B cell (primary cell): ENCODE measurements at regions not wholly inside any gene's neighbourhood (a gene's known extent, or its start where the extent isn't known, plus 50 kb on each side); places are given as distances from the start of the nearest gene placed in this dataset.

Experiments
- ATAC-seq: fragments of 200-7000 bp; cut with Tn5 transposase; one replicate; pipeline ENCODE4 v1.10.0; 2021; ENCODE audit warnings: low read depth, mild to moderate bottlenecking, moderate number of reproducible peaks, moderate library complexity
- CTCF ChIA-PET: fragments of 350-600 bp; sonication (Branson Sonifier 250); formaldehyde crosslinking; loops from one replicate; lab custom pipeline; 2021; ENCODE audit warnings: antibody characterized with exemption, inconsistent platforms; lab: Charles Lee
- POLR2A ChIA-PET: fragments of 350-600 bp; sonication (Branson Sonifier 250); formaldehyde crosslinking; loops from one replicate; lab custom pipeline; 2021; ENCODE audit warnings: antibody characterized with exemption; lab: Charles Lee
- DNase-seq: peaks from one replicate; pipeline ENCODE4 v3.0.0; 2013
- H2AFZ ChIP-seq: 2 replicates; pipeline ENCODE4 v1.6.1; 2012; ENCODE audit warnings: mild to moderate bottlenecking, low read depth, low read length; ENCODE audit not compliant: insufficient read depth, poor library complexity, severe bottlenecking
- H3K27ac ChIP-seq, 2 donors: 1 replicate in 1 of 2; 2 replicates in 1 of 2; pipeline ENCODE4 v1.5.1; 2012 to 2013; ENCODE audit warnings: low read length in 2 of 2, mild to moderate bottlenecking in 2 of 2, moderate library complexity in 1 of 2
- H3K27me3 ChIP-seq, 4 experiments: fragments of 200-600 bp in 1 of 4; sonication (generic) in 1 of 4; replicated peaks in 1 of 4; 1 replicate in 2 of 4; 2 replicates in 2 of 4; pipeline versions ENCODE4 v1.6.1 to v1.7.0; 2013 to 2016; ENCODE audit warnings: low read length in 3 of 4, mild to moderate bottlenecking in 2 of 4, mixed read lengths in 1 of 4, moderate library complexity in 1 of 4; ENCODE audit not compliant: insufficient read depth in 4 of 4, control insufficient read depth in 3 of 4; ENCODE audit errors: control extremely low read depth in 1 of 4
- H3K36me3 ChIP-seq, 2 experiments: replicated peaks in 1 of 2; 1 replicate in 1 of 2; 2 replicates in 1 of 2; pipeline versions ENCODE4 v1.6.1 to v1.7.1; 2013; ENCODE audit warnings: low read length in 1 of 2; ENCODE audit not compliant: insufficient read depth in 2 of 2, control insufficient read depth in 1 of 2; ENCODE audit errors: control extremely low read depth in 1 of 2, extremely low read depth in 1 of 2
- H3K4me1 ChIP-seq, 2 donors: fragments of 200-600 bp in 1 of 2; sonication (generic) in 1 of 2; 1 replicate in 1 of 2; 2 replicates in 1 of 2; pipeline versions ENCODE4 v1.5.1 to v1.6.1; 2013 to 2017; ENCODE audit warnings: low read length in 2 of 2; ENCODE audit not compliant: control insufficient read depth in 2 of 2, insufficient read depth in 2 of 2
- H3K4me2 ChIP-seq: replicated peaks from 2 replicates; pipeline ENCODE3; 2012; ENCODE audit warnings: mild to moderate bottlenecking, low read depth, low read length; ENCODE audit not compliant: poor library complexity, severe bottlenecking
- H3K4me3 ChIP-seq, 5 experiments: fragments of 200-600 bp in 1 of 5; sonication (generic) in 1 of 5; 1 replicate in 3 of 5; 2 replicates in 2 of 5; pipeline versions ENCODE4 v1.5.1 to v1.7.0; 2011 to 2016; ENCODE audit warnings: low read length in 4 of 5, mild to moderate bottlenecking in 4 of 5, low read depth in 2 of 5, control low read depth in 1 of 5, moderate library complexity in 1 of 5; ENCODE audit not compliant: insufficient read depth in 1 of 5; ENCODE audit errors: control extremely low read depth in 1 of 5, extremely low read depth in 1 of 5
- H3K79me2 ChIP-seq: fragments of 200-600 bp; sonication (generic); one replicate; pipeline ENCODE4 v1.6.0; 2016; ENCODE audit warnings: low read length; ENCODE audit not compliant: control insufficient read depth, insufficient read depth
- H3K9ac ChIP-seq: fragments of 200-600 bp; sonication (generic); 2 replicates; pipeline ENCODE4 v1.6.1; 2017; ENCODE audit warnings: mild to moderate bottlenecking, low read length, moderate library complexity
- H3K9me3 ChIP-seq, 3 donors: one replicate each; pipeline versions ENCODE4 v1.6.1 to v1.7.1; 2013; ENCODE audit warnings: low read length in 2 of 3; ENCODE audit not compliant: control insufficient read depth in 2 of 3, insufficient read depth in 1 of 3; ENCODE audit errors: control extremely low read depth in 1 of 3
- H4K20me1 ChIP-seq: 2 replicates; pipeline ENCODE4 v1.6.0; 2012; ENCODE audit warnings: mild to moderate bottlenecking, low read length; ENCODE audit not compliant: insufficient read depth, control insufficient read depth, poor library complexity, severe bottlenecking
- H3K27ac Mint-ChIP-seq: one replicate; pipeline ENCODE4 v1.8.0; 2021; ENCODE audit warnings: mixed read lengths
- H3K27me3 Mint-ChIP-seq: one replicate; pipeline ENCODE4 v1.8.0; 2021; ENCODE audit warnings: mixed read lengths
- H3K4me1 Mint-ChIP-seq: one replicate; pipeline ENCODE4 v1.8.0; 2021; ENCODE audit warnings: mixed read lengths
- H3K4me3 Mint-ChIP-seq: one replicate; pipeline ENCODE4 v1.8.0; 2021; ENCODE audit warnings: mixed read lengths
- H3K9me3 Mint-ChIP-seq: one replicate; pipeline ENCODE4 v1.8.0; 2022; ENCODE audit warnings: mixed read lengths; ENCODE audit not compliant: insufficient read depth
- EZH2 ChIP-seq: IDR thresholded peaks from 2 replicates; pipeline ENCODE4 v1.6.1; 2012; ENCODE audit warnings: borderline replicate concordance, low read depth, mild to moderate bottlenecking, moderate library complexity, low read length; ENCODE audit not compliant: insufficient read depth, poor library complexity, severe bottlenecking
- WGBS: methylation state at CpG from one replicate; pipeline ENCODE4 v1.1.5; 2013; ENCODE audit warnings: missing lambda C conversion rate; ENCODE audit not compliant: insufficient coverage; 5-methylcytosine and 5-hydroxymethylcytosine counted together
- intact Hi-C: fragments of 100-400 bp; cut with micrococcal nuclease; formaldehyde crosslinking; loops from one replicate; pipeline ENCODE4 v1.10.0; 2022
- TF ChIP-seq, protein P1 (sequence below): fragments of 200-600 bp; IDR thresholded peaks from one replicate; pipeline ENCODE4 v1.8.0; 2022; ENCODE audit warnings: antibody characterized with exemption, mild to moderate bottlenecking

DNA sequence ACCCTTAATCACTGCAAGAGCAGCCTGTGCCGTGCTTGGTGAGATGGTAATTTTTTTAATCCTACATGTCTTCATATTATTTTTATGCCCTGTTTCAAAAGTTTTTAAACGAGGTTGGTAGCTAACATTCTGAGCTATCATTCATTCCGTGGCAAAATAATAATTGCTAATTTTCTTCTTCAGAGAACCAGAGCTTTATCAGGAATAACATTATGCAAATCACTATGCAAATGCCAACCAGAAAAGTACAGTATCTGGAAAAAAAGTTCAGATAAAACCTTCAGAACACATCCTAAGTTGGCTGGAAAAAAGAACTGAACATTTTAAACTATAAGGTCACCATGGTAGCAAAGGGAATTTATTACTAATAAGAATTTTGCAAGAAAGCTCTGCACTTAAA is 165.1 kb upstream of the NABP1 start:
- TF ChIP-seq, protein P1, sequence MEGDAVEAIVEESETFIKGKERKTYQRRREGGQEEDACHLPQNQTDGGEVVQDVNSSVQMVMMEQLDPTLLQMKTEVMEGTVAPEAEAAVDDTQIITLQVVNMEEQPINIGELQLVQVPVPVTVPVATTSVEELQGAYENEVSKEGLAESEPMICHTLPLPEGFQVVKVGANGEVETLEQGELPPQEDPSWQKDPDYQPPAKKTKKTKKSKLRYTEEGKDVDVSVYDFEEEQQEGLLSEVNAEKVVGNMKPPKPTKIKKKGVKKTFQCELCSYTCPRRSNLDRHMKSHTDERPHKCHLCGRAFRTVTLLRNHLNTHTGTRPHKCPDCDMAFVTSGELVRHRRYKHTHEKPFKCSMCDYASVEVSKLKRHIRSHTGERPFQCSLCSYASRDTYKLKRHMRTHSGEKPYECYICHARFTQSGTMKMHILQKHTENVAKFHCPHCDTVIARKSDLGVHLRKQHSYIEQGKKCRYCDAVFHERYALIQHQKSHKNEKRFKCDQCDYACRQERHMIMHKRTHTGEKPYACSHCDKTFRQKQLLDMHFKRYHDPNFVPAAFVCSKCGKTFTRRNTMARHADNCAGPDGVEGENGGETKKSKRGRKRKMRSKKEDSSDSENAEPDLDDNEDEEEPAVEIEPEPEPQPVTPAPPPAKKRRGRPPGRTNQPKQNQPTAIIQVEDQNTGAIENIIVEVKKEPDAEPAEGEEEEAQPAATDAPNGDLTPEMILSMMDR: no peak
- TF ChIP-seq EZH2: no peak
- Histone ChIP-seq H3K4me3 (no peak overlapping the region), H3K9me3 (no peaks in the 10 kb centered on the region), H3K79me2 (no peaks in the 10 kb centered on the region), H3K27ac (no peak overlapping the region), H3K4me1 (no peaks in the 10 kb centered on the region), H4K20me1 (no peaks in the 10 kb centered on the region), H3K36me3 (no peaks in the 10 kb centered on the region), H3K9ac (no peak overlapping the region), H3K4me2 (no peak overlapping the region), H3K27me3 (no peaks in the 10 kb centered on the region), H2AFZ (no peak overlapping the region)
- H3K27me3 Mint-ChIP-seq: no peaks in the 10 kb centered on the region
- ATAC-seq (no peak), DNase-seq (no peak)
- no peak overlapping the region for H3K4me3 Mint-ChIP-seq
- WGBS: no CpG with 5 or more reads among the region's 3 CpGs
- intact Hi-C loops: no loop called here
- H3K4me1 Mint-ChIP-seq: no peaks in the 10 kb centered on the region
- no peak overlapping the region for H3K27ac Mint-ChIP-seq
- H3K9me3 Mint-ChIP-seq: no peaks in the 10 kb centered on the region
- POLR2A ChIA-PET: no interaction called here
- CTCF ChIA-PET: interaction anchor here (0.8 to 1.7 kb wide), 4 partner anchors 11 to 460 kb away, joined by 3 to 8 read pairs (median 4); no protein-coding TSS in a partner anchor

GRCh38 chr2:191514613-191515012 is 163.3 kb upstream of the NABP1 start:
- no peaks in the 10 kb centered on the region for H3K4me1 Mint-ChIP-seq
- WGBS: 34% methylated on average over 2 of the region's 4 CpGs

More at GRCh38 chr2:191514613-191515012, 163.3 kb upstream of the NABP1 start:
- Histone ChIP-seq H3K27ac (no peak overlapping the region), H3K9ac (no peak overlapping the region), H2AFZ (no peak overlapping the region), H3K4me2 (no peak overlapping the region), H4K20me1 (no peaks in the 10 kb centered on the region), H3K4me1 (no peaks in the 10 kb centered on the region), H3K36me3 (no peaks in the 10 kb centered on the region), H3K79me2 (no peaks in the 10 kb centered on the region), H3K27me3 (peaks cover 0 to 4% (median 0%) of the 10 kb centered on the region in 4 experiments), H3K9me3 (no peaks in the 10 kb centered on the region), H3K4me3 (no peak overlapping the region)
- CTCF ChIA-PET: interaction anchor here (0.5 to 2.0 kb wide), 6 partner anchors 41 to 648 kb away, joined by 3 to 8 read pairs (median 3); no protein-coding TSS in a partner anchor
- TF ChIP-seq, protein P1: no peak
- H3K27me3 Mint-ChIP-seq: peaks cover under 1% of the 10 kb centered on the region
- POLR2A ChIA-PET: no interaction called here
- no peak overlapping the region for H3K27ac Mint-ChIP-seq
- H3K9me3 Mint-ChIP-seq: no peaks in the 10 kb centered on the region
- intact Hi-C loops: no loop called here
- ATAC-seq: no peak
- DNase-seq: no peak
- H3K4me3 Mint-ChIP-seq: no peak overlapping the region
